Natural killer cell (primary cell): ENCODE measurements at regions not wholly inside any gene's neighbourhood (a gene's known extent, or its start where the extent isn't known, plus 50 kb on each side); places are given as distances from the start of the nearest gene placed in this dataset.

Experiments
- ATAC-seq, 3 donors: fragments of 150-1000 bp in 2 of 3; fragments of 200-7000 bp in 1 of 3; cut with Tn5 transposase; 1 replicate in 1 of 3; 2 replicates in 2 of 3; pipeline ENCODE4 v1.10.0; 2021; ENCODE audit warnings: mild to moderate bottlenecking in 2 of 3, moderate library complexity in 2 of 3
- DNase-seq, 2 donors: peaks; one replicate each; pipeline versions ENCODE4 v3.0.0 to v3.0.0-alpha.2; 2013 to 2021; ENCODE audit warnings: mixed read lengths in 1 of 2
- H3K27ac ChIP-seq: one replicate; pipeline ENCODE4 v1.5.1; 2013; ENCODE audit warnings: mild to moderate bottlenecking, low read length
- H3K27me3 ChIP-seq: one replicate; pipeline ENCODE4 v1.6.1; 2013; ENCODE audit warnings: low read length; ENCODE audit not compliant: control insufficient read depth, insufficient read depth
- H3K36me3 ChIP-seq: one replicate; pipeline ENCODE4 v1.6.1; 2013; ENCODE audit warnings: low read length; ENCODE audit not compliant: control insufficient read depth, insufficient read depth
- H3K4me1 ChIP-seq: one replicate; pipeline ENCODE4 v1.6.1; 2013; ENCODE audit warnings: low read length; ENCODE audit not compliant: control insufficient read depth, insufficient read depth
- H3K4me3 ChIP-seq: one replicate; pipeline ENCODE4 v1.5.1; 2013; ENCODE audit warnings: low read length
- H3K9me3 ChIP-seq: one replicate; pipeline ENCODE4 v1.6.1; 2013; ENCODE audit warnings: low read length; ENCODE audit not compliant: control insufficient read depth, insufficient read depth
- H3K27ac Mint-ChIP-seq, 2 donors: one replicate each; pipeline ENCODE4 v1.8.0; 2022; ENCODE audit warnings: mild to moderate bottlenecking in 2 of 2, mixed read lengths in 2 of 2, moderate library complexity in 1 of 2
- H3K27me3 Mint-ChIP-seq, 2 donors: one replicate each; pipeline ENCODE4 v1.8.0; 2022; ENCODE audit warnings: low read depth in 2 of 2, mixed read lengths in 2 of 2
- H3K36me3 Mint-ChIP-seq: one replicate; pipeline ENCODE4 v1.8.0; 2022; ENCODE audit warnings: mixed read lengths
- H3K4me1 Mint-ChIP-seq, 2 donors: one replicate each; pipeline ENCODE4 v1.8.0; 2022; ENCODE audit warnings: mixed read lengths in 2 of 2
- H3K4me3 Mint-ChIP-seq: one replicate; pipeline ENCODE4 v1.8.0; 2022; ENCODE audit warnings: mild to moderate bottlenecking, moderate library complexity, mixed read lengths
- H3K9me3 Mint-ChIP-seq, 2 donors: one replicate each; pipeline ENCODE4 v1.8.0; 2022; ENCODE audit warnings: mixed read lengths in 2 of 2
- WGBS: methylation state at CpG from one replicate; pipeline ENCODE4 v1.1.7; 2013; ENCODE audit warnings: missing lambda C conversion rate; ENCODE audit not compliant: insufficient coverage; 5-methylcytosine and 5-hydroxymethylcytosine counted together
- intact Hi-C: fragments of 100-400 bp; cut with micrococcal nuclease; formaldehyde crosslinking; loops from one replicate; pipeline ENCODE4 v1.14.2; 2022
- TF ChIP-seq, protein P1 (sequence below): fragments of 200-600 bp; IDR thresholded peaks from one replicate; pipeline ENCODE4 v1.8.0; 2022; ENCODE audit warnings: antibody characterized with exemption

DNA sequence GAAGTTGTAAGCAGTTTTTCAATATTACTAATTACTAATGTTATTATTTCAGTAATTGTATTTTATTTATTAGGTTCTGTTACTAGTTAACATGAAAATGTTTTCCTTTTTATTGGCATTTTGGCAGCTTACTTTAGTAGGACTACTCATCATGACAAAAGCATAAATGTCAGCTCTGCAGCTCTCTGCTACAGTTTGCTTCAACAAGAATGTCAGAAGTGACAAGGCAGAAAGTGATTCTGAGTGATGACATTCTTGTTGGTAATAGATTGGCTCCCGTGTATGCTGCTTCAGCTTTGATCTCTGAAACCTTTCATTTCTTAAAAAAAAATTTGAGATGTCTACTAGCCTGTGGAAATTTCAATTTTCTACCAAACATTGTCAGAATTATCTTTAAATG is 1193.9 kb downstream of the FSTL5 start:
- Mint-ChIP-seq H3K27ac (no peak overlapping the region), H3K36me3 (no peaks in the 10 kb centered on the region), H3K9me3 (peaks cover 10 to 18% of the 10 kb centered on the region in 2 donors), H3K27me3 (no peaks in the 10 kb centered on the region), H3K4me1 (no peaks in the 10 kb centered on the region), H3K4me3 (no peak overlapping the region)
- Histone ChIP-seq H3K27ac (no peak overlapping the region), H3K27me3 (no peaks in the 10 kb centered on the region), H3K9me3 (no peaks in the 10 kb centered on the region), H3K36me3 (no peaks in the 10 kb centered on the region), H3K4me1 (no peaks in the 10 kb centered on the region), H3K4me3 (no peak overlapping the region)
- no peak for DNase-seq
- intact Hi-C loops = no loop called here
- WGBS = 71% methylated on average over 1 of the region's 1 CpG
- TF ChIP-seq, protein P1, sequence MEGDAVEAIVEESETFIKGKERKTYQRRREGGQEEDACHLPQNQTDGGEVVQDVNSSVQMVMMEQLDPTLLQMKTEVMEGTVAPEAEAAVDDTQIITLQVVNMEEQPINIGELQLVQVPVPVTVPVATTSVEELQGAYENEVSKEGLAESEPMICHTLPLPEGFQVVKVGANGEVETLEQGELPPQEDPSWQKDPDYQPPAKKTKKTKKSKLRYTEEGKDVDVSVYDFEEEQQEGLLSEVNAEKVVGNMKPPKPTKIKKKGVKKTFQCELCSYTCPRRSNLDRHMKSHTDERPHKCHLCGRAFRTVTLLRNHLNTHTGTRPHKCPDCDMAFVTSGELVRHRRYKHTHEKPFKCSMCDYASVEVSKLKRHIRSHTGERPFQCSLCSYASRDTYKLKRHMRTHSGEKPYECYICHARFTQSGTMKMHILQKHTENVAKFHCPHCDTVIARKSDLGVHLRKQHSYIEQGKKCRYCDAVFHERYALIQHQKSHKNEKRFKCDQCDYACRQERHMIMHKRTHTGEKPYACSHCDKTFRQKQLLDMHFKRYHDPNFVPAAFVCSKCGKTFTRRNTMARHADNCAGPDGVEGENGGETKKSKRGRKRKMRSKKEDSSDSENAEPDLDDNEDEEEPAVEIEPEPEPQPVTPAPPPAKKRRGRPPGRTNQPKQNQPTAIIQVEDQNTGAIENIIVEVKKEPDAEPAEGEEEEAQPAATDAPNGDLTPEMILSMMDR = no peak
- no peak for ATAC-seq

DNA sequence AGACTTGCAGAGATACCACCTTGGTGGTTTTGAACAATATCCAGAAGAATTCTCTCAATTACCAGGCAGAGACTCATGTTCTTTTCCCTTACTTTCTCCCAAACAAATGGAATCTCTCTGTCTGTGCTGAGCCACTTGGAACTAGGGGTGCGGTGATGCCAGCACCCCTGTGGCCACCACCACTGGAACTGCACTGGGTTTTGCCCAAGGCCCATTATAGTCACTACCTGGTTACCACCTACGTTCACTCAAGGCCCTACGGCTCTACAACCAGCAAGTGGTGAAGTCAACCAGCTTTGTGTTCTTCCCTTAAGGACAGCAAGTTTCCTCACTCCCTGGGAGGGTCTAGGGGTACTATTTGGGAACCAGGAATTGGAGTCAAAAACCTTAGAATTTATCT is 1183.7 kb downstream of the FSTL5 start:
- no peaks in the 10 kb centered on the region for H3K36me3 Mint-ChIP-seq
- WGBS = 87% methylated on average over 3 of the region's 3 CpGs
- H3K27ac Mint-ChIP-seq = no peak overlapping the region
- TF ChIP-seq, protein P1 = no peak
- no peaks in the 10 kb centered on the region for H3K4me1 Mint-ChIP-seq
- Histone ChIP-seq H3K27me3 (no peaks in the 10 kb centered on the region), H3K4me1 (no peaks in the 10 kb centered on the region), H3K4me3 (no peak overlapping the region), H3K27ac (no peak overlapping the region), H3K9me3 (peaks cover 5% of the 10 kb centered on the region), H3K36me3 (no peaks in the 10 kb centered on the region)
- H3K27me3 Mint-ChIP-seq = no peaks in the 10 kb centered on the region
- no peak for ATAC-seq
- peaks cover 11 to 16% of the 10 kb centered on the region in 2 donors for H3K9me3 Mint-ChIP-seq
- no peak for DNase-seq
- intact Hi-C loops = no loop called here
- no peak overlapping the region for H3K4me3 Mint-ChIP-seq

DNA sequence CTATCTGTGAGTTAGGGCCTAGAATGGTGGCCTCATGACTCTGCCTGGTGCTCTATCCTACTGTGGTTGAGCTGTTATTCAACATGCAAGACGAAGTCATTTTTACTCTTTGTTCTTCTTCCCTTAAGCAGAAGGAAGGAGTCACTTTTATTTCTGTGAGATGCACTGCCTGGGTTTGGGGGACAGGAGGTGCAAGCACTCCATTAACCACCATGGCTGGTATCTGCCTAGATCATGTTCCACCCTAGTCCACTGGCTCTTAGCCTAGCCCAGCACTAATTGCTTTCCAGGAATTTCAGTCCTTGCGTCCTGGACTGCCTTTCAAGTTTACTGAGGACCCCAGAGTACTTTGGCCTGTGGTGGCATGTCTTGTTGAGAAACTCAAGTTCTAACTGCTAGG is 1182.7 kb downstream of the FSTL5 start:
- DNase-seq = no peak
- Mint-ChIP-seq H3K4me3 (no peak overlapping the region), H3K4me1 (no peaks in the 10 kb centered on the region), H3K27me3 (no peaks in the 10 kb centered on the region), H3K36me3 (no peaks in the 10 kb centered on the region), H3K27ac (no peak overlapping the region), H3K9me3 (peaks cover 9 to 14% of the 10 kb centered on the region in 2 donors)
- TF ChIP-seq, protein P1 = no peak
- Histone ChIP-seq H3K36me3 (no peaks in the 10 kb centered on the region), H3K27me3 (no peaks in the 10 kb centered on the region), H3K9me3 (peaks cover 5% of the 10 kb centered on the region), H3K4me3 (no peak overlapping the region), H3K27ac (no peak overlapping the region), H3K4me1 (no peaks in the 10 kb centered on the region)
- intact Hi-C loops = no loop called here
- WGBS = 64% methylated on average over 2 of the region's 2 CpGs
- ATAC-seq = no peak

DNA sequence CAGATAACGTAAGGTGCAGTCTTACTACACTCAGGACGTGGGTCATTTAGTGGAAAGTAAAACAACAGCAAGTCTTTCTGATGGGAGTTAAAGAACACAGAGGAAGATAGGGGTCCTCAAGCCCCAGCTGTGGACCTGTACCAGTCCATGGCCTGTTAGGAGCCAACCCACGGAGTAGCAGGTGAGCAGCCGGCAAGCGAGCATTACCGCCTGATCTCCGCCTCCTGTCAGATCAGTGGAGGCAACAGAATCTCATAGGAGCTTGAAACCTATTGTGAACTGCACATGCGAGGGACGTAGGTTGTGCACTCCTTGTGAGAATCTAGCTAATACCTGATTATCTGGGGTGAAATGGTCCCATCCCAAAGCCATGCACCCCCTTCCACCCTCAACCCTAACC is 1180.8 kb downstream of the FSTL5 start:
- H3K27ac ChIP-seq = no peak overlapping the region
- no peaks in the 10 kb centered on the region for H3K27me3 ChIP-seq
- TF ChIP-seq, protein P1 = no peak
- Mint-ChIP-seq H3K36me3 (no peaks in the 10 kb centered on the region), H3K4me1 (no peaks in the 10 kb centered on the region), H3K9me3 (peaks cover 9 to 14% of the 10 kb centered on the region in 2 donors), H3K27ac (no peak overlapping the region), H3K4me3 (no peak overlapping the region), H3K27me3 (no peaks in the 10 kb centered on the region)
- ATAC-seq (no peak), DNase-seq (no peak)
- no peaks in the 10 kb centered on the region for H3K36me3 ChIP-seq
- peaks cover 5% of the 10 kb centered on the region for H3K9me3 ChIP-seq
- WGBS = 89% methylated on average over 9 of the region's 9 CpGs
- H3K4me1 ChIP-seq = no peaks in the 10 kb centered on the region
- no peak overlapping the region for H3K4me3 ChIP-seq
- intact Hi-C loops = no loop called here
